ENCODE measurements at regions not wholly inside any gene's neighbourhood (a gene's known extent, or its start where the extent isn't known, plus 50 kb on each side); places are given as distances from the start of the nearest gene placed in this dataset.
"Not testable (repeated sequence)": the region's sequence is repeated elsewhere in the genome, so short reads cannot be mapped to it uniquely, and the experiment has no call there.

DNA sequence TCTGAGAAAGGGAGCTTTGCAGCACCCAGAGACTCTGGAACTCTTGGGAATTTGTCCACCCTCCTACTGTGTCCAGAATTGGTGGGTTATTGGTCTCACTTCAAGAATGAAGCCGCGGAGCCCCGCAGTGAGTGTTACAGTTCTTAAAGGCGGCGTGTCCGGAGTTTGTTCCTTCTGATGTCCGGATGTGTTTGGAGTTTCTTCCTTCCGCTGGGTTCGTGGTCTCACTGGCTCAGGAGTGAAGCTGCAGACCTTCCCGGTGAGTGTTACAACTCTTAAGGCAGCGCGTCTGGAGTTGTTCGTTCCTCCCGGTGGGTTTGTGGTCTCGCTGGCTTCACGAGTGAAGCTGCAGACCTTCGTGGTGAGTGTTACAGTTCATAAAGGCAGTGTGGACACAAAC is 824.7 kb downstream of the LRRTM4 start:
- DNase-seq, result not testable (repeated sequence)

DNA sequence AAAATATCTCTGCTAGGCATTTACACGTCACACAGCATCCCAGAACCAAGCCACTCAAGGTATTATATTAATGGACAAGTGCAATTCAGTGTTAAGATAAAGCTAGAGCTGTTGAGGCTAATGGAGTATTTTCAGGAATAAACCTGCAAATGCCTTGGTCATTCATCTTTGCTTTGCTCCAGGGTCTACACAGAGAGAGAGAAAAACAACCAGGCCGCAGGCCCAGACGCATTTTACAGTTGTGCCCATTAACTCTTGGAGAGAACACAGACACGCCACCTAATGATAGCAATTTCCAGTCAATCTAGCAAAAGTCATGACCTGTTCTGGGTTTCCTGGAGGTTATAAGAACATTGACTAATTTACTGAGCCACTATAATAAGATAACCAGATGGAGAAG is 829.3 kb downstream of the LRRTM4 start:
- DNase-seq, result no peak

DNA sequence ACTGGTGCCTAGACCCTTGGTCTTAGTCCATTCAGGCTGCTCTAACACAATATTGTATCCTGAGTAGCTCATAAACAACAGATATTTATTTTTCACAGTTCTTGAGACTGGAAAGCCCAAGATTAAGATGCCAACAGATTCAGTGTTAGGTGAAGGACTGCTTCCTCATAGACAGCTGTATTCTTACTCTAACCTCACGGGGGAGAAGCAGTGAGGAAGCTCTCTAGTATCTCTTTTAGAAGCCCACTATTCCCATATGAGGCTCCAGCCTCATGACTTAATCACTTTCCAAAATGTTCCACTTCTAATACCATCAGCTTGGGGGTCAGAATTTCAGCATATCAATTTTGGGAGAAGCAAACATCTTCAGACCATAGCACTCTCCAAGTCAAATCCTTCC is 833.4 kb downstream of the LRRTM4 start:
- no peak for DNase-seq

DNA sequence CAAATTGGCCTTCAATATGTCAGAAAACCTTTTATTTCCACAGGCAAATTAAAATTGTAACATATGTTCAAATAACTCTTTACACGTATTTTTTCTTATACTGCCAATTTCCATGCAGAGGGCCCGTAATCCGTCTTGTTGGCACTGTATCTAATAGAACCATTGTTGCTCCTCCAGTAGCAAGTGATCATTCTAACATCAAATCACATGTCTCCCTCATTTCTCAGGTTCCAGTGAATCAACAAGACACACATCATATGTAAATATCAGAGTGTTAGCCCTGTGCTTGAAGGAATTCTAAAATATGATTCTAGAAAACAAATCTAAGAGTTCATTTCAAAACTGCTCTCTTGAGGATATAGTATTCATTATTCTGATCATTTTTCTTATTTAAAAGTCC is 834.3 kb downstream of the LRRTM4 start:
- no peak for DNase-seq

DNA sequence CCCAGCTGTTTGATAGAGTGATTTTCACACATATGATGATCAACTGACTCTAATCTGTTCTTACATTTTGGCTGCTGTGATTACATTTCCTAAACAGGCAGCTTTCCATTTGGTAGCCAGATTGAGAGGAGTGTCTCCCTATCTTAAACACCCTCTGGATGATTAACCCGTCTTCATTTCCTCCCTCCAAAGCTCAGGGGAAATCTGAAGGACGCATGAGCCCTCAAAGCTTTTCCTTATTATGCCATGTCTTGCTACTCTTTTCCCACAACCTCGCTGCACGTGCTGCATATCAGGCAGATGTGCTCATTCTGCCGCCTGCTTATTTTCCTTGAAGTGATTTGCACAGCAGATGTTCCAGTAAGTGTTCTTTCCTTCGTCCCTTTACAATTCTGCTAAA is 837.4 kb downstream of the LRRTM4 start:
- no peak for DNase-seq

DNA sequence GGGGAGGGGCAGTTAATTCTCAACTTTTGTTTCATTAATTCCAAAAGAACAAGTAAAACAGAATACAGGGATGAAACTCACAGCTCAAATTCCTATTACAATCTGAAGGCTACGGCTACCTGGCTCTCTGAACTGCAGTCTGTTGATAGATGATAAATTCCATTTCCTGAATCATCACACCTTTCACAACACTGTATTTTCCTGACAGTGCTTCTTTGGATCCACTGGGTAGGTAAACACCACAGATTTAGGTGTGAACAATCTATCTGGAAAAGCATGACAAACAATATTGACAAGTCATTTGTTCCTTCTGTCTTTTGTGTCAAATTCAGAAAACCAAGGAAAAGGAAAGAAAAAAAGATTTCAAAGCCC is 843.2 kb downstream of the LRRTM4 start:
- DNase-seq, result no peak

DNA sequence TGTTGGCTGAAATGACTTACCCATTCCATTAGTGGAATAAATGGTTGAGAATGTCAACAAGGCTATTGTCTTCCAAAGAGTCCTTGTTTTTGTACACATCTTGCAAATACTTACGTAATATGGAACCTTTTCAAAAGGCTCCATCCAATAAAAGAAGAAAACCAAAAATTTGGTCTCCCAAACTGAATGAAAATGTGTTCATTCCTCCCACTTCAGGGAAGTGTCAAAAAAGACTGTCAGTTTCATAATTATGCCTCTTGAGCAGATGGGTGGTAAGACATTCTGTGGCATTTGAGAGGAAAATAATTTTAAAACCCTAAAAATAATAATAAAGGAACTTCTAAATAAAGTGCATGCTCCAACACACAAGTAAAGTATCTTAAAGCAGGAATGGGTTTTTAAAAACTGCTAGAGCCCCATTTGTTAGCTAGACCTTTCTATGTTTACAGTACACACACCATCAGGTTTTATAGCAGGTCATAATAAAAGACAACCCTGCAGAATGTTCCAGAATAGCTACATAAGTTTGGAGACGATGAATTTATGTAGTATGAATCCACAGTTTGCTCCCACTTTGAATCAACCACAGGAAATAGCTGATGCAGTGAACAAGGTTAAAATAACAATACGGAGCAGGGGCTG is 843.7 kb downstream of the LRRTM4 start:
- DNase-seq, result no peak

DNA sequence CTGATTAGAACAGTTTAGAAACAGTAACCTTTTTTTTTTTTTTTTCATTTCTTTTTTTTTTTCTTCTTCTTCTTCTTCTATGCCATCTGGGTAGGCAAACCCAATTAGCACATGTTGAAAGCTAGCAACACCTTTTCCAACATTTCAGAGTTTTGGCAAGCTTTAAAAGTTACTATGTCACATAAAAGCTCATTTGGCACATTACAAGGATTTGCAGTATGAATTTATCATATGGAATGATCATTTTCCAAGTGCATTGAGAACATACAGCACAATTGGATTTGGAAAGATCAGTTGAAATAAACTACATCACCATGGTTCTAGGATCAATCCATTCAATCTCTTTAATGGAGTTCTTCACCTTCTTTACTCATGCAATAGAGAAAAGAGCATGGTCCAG is 847.0 kb downstream of the LRRTM4 start:
- DNase-seq, result no peak

DNA sequence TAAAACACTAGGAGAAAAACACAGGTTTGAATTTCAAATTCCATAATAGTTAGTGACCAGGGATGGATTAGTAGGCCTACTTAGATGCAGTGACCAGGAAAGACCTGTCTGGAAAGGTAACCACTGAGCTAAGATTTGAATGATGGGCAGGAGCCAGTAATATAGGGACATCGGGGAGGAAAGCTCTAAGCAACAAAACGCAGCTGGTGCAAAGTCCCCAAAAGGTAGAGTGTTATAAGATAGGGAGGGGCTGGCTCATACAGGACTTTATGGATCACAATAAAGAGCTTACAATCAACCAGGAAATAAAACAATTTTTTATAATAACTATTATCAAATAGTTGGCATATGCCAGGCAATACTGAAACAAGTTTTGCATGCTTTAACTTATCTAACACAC is 849.4 kb downstream of the LRRTM4 start:
- no peak for DNase-seq

DNA sequence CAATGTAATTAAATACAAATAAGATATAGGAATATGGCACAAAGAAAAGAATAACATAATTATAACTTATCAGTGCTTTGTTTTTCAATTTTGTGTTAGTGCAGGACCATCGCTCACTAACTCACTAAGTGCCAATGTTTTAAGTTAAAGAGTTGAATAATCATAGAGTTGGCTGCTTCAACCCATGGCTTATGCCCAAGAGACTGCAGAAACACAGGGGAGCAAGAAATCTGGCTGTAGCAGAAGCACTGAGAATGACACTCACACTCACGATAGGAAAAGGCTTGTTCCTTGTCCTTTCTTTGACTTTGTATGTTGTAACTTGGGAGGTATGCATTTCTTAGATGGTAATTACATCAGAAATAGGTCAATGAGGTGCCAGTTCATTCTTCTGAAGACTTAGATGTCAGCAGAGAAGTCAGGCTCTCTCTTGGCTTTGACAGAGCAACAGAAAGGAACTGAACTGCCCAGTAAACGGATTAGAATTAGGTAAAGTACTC is 852.2 kb downstream of the LRRTM4 start:
- DNase-seq, result no peak

DNA sequence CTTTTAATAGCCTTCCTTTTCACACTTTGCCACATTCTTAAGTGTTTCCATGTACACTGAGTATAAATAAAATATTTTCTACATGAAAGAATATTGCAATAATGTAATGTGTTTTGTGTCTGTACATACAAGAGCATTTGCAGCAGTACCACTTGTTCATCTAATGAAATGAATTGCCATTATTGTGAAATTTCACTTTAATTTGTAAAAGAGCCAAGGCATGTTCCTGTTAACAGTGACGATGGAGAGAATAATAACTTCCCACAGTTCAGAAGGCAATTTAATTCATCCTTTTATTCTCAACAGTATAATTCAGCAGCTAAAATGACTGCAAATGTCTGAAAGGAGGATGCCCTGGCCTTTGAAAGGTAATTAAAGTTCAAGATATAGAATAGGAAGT is 853.9 kb downstream of the LRRTM4 start:
- no peak for DNase-seq

DNA sequence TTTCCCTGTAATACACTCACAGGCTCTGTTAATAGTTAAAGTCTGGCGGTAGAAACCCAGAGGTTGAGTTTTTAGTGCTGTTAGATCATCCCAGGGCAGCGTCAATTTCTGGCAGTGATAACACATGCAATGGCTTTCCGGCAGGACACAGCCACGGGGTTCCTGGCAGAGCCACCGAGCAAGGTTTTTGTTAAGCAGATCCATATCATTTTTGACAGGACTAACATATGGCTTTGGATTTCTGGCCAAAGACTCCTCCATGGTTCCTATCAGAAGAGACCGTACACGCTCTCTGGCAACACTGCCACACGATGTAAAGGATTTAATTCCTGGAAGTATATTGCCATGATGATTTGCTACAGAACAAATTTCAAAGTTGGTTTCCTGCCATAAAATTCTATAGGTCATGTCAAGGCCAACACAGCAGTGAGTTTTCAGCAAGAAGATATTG is 854.3 kb downstream of the LRRTM4 start:
- no peak for DNase-seq

DNA sequence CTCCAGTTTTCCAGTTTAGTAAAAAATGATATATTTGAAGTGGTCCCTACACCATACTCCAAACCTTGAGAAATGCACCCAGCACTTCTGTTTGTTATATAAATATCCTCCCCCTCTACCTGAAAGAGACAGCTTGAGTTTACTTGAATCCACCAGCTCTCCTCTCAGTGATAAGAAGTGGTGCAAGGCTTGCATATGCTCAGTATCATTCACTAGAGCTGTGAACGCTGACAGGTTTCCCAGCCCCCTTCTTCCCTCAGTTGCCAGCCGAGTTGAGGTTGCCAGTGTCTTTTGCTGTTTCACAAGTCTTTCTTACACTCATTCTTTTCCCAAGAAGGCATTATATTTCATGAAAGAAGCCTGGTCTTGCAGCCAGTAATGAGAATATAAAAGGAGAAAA is 880.0 kb downstream of the LRRTM4 start:
- no peak for DNase-seq

DNA sequence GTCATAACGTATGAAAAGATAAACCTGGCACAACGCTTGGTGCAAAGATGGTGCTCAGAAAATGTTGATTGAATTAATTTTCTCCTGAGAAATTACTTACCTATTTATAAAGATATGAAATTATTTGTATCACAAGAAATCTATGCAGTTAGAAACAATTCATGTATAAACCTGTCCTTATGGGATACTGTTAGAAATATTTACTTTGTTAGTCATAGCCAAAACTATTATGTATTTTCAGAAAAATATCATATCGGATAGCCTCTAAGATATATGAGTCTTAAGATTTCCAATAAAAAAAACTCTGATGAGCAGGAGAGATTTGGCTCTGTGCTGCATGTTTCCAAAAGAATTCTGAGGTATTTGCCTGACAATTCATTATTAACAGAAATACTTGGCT is 880.7 kb downstream of the LRRTM4 start:
- no peak for DNase-seq

DNA sequence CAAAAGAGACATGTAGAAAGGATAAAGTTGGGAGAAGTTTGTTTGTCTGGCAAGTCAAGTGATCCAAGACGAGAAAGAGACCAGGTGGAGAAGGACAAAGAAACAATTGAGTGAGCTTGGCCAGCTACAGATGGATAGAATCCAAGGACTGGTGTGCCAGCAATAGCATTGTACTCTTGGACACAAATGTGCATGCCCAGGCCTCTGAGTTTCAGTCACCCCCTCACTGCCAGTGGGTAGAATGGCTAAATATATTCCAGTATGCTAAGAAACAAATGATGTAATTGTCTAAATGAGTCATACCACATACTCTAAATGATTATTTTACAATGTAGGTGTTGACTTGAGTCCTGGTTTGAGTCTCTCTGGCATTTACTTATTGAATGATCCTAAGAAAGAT is 881.3 kb downstream of the LRRTM4 start:
- no peak for DNase-seq

DNA sequence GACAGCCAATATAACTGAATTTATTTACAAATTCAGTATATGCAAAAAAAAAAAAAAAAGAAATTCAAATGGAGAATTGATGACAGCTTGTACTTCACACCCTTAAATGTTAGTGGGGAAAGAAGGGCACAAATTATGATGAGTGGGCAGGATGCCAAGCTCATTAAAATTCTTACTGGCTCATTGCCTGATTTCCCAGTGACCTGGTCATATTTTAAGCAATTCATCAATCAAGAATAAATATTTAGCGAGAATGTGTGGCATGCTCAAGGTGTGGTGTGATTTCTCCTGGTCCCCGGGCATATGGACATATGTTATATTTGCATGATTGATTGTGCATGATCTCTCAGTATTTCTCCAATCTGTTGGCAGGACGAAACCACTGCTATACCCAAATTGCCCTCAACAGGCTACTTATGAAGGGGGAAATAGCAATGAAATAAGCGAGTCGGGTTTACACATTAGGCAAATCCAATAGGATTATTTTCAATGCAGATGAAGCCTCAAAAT is 883.0 kb downstream of the LRRTM4 start:
- DNase-seq, result no peak

DNA sequence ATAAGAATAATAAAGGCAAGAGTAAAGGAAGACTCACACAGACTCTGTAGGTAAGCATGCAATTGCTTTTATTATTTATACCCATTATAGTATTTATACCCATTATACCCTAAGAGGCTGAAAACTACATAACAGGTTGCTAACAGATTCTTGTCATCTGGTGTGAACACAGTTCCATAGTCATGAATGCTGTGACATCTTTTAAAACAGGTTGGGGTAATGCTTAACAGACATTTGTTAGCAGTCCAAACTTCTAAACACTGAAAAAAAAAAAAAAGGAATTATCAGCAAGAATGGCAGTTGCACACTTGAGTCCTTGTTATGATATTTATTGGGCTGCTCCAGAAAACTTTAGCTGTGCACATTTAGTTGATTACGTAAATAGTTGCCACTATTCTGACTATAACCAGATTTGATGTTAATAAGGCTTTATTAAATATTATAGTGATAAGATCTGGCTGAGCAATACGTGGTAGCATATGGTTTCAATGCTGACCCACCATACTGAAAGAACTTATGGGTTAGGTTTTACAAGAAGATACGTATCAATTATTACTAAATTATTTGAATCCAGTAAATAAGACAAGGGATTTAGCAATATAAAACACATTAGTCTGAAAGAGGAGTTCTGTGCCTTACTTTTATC is 888.8 kb downstream of the LRRTM4 start:
- no peak for DNase-seq

DNA sequence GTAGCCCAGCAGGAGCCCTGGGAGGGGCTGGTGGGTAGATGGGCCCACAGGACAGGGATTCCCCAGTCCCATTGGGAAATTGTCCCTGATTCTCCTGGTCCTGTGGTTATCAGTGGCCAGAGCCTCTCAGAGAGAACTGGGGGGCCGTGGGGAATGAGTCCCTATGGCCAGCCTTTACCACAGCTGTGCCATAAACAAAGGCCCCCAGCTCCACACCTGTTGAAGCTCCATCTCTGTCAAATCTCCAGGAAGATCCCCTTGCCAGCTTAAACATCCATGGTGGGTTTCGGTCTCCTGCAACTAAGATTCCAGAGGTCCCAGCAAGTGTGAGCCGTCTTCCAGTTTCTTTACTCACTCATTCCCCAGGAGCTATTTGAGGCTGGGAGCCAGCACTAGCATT is 897.1 kb downstream of the LRRTM4 start:
- no peak for DNase-seq

DNA sequence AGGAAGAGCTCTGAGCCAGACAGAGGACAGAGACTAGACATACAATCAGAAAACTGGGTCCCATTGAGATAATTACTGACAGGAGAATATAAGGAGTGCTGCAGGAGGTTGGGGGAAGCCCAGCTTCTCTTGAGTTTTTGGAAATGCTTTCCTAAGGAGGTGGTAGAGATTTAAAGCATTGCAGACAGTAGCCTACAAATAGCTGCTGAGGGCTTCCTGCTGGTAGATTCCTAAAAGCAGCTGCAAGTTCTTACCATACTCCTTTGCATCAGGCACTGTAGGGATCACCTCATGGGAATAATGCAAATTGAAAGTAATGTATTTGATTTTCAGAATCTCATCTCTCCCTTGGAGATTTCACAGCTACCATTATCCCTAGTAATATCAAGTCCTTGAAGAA is 902.6 kb upstream of the GCFC2 start:
- no peak for DNase-seq

DNA sequence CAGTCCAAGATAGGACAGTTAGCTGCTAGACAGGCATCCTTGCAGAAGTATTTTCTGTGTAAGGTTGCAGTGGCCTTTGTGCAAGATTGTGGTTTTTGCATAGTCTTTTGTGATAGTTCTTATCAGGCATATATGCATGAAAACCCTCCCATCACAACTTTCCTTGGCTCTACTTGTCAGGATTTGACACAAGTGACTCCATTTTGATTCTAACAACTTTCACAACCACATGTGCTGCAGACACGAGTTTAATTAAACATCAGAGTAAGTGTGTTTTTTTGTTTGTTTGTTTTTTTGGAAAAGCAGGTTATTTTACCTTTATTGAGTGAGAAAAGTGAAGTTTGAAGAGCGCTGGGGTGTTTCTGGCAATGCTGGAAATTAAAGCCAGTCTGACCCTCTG is 902.0 kb upstream of the GCFC2 start:
- no peak for DNase-seq

DNA sequence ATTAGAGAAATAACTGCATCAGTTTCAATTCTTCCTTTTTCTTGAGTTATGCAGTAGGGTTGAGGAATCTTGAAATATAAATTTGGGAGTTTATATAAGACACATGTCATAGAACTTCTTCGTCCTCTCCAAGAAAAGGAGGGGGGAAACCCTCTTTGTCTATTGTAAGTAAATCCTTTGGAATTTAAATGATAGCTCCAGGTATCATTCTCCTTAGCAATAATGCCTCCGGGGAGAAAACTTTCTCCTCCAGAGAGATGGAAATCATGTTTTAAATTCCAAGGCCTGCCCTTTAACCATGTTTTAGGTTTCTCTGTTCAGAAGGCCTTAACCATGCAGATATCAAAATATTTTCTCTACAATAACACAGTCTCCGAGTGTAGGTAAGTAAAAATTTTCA is 899.7 kb upstream of the GCFC2 start:
- DNase-seq, result no peak

DNA sequence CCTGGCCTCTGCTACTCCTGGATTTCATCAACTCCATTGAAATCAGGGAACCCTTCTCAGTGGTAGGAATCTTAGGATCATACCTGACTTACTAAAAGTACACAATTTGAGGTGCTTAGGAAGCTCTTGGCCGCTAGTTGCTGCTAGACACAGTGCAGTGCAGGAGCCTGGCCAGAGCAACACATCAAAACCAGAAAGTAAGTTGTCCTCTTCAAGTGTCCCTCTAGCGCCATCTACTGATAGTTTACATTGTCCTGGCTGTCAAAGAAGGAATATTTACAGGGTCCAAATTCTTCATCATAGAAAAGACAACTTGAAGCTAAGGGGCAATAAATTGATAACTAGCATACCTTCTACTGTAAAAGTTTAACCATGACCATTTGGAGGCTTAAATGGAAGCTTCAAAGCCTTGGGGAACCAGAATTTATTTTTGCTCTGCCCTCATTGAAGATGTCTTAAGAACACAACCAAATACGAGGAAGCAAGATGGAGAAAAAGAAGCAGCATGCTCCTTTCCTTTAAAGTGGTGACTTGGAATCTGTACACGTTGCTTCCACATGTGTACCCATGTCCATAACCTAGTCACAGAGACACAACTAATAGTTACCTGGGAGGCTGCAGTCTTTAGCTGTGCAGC is 889.1 kb upstream of the GCFC2 start:
- DNase-seq, result no peak

DNA sequence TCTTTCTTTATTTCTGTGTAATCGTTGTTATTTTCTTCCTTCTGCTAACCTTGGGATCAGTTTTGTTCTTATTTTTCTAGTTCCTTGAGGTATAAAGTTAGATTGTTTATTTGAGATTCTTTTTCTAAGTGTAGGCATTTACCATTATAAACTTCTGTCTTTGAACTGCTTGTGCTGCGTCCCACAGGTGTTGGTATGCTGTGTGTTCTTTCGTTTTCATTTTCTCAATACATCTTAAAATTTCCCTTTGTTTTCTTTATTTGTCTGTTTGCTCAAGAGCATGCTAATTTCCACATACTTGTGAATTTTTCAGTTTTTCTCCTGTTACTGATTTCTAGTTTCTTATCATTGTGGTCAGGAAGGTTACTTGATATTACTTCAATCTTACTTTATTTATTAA is 873.8 kb upstream of the GCFC2 start:
- no peak for DNase-seq

DNA sequence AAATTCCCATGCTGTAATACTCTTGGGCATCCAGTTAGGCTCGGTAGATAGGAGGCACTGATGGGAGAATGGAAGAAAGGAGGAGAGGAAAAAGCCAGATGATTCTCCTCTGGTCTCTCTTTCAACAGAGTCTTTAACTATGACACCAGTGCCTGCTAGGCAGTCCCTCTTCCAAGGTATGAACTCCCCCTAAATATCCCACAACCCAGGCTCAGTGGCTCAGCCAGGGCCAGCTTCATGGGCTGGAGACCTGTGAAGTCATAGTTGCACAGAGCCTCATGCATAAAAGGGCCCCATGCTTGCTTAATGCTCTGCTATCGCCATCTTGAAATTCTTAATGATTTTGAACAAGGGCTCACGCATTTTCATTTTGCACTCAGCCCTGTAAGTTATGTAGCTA is 869.2 kb upstream of the GCFC2 start:
- no peak for DNase-seq

Data from activated CD4-positive, alpha-beta T cell treated with anti-CD3 and anti-CD28 coated beads, Interleukin-2, amount 50 U/mL, for 48 hours (primary cell).